IPS-18c (cell line): ENCODE measurements at regions not wholly inside any gene's neighbourhood (a gene's known extent, or its start where the extent isn't known, plus 50 kb on each side); places are given as distances from the start of the nearest gene placed in this dataset.
"Not testable (repeated sequence)": the region's sequence is repeated elsewhere in the genome, so short reads cannot be mapped to it uniquely, and the experiment has no call there.

Experiments
- H3K4me3 ChIP-seq: 2 replicates; pipeline ENCODE4 v1.7.0; 2013; ENCODE audit warnings: low read depth, mild to moderate bottlenecking, low read length, moderate library complexity; ENCODE audit not compliant: insufficient read depth
- H3K9me3 ChIP-seq: one replicate; pipeline ENCODE4 v1.6.1; 2013; ENCODE audit warnings: mild to moderate bottlenecking, low read length, moderate library complexity; ENCODE audit not compliant: control insufficient read depth, insufficient read depth

GRCh38 chr1:29409616-29410015 is 173.3 kb downstream of the PTPRU start:
- Histone ChIP-seq H3K4me3 (no peak overlapping the region), H3K9me3 (no peaks in the 10 kb centered on the region)

GRCh38 chr1:29408831-29409605 is 172.7 kb downstream of the PTPRU start:
- H3K9me3 ChIP-seq, result no peaks in the 10 kb centered on the region

DNA sequence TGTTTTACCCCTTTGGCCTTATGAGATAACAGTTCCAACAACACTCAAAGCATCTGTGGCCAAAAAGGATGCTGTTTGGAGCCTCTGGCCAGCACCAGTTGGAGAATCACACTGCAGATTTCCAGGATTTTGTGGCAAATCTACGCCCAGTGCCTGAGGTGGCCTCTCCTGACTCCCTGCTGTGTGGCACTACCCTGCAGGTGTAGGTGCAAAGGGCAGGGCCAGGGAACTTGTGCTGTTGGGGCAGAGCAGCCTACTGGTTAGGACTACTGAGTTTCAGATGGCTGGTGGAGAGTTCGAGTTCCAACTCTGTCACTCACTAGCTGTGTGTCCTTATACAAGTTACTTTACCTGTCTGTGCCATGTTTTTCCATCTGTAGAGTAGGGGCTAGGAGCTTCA is 170.5 kb downstream of the PTPRU start:
- Histone ChIP-seq H3K4me3 (no peak overlapping the region), H3K9me3 (no peaks in the 10 kb centered on the region)

More at GRCh38 chr1:29408831-29409605, 172.7 kb downstream of the PTPRU start:
- no peak overlapping the region for H3K4me3 ChIP-seq

- H3K4me3 ChIP-seq, H3K9me3 ChIP-seq: not testable (repeated sequence)
Observed at GRCh38 chr1:29400203-29400602, 163.9 kb downstream of the PTPRU start.

GRCh38 chr1:29399465-29399864 is 163.1 kb downstream of the PTPRU start:
- H3K4me3 ChIP-seq, result no peak overlapping the region
- no peaks in the 10 kb centered on the region for H3K9me3 ChIP-seq

- H3K4me3 ChIP-seq, result no peak overlapping the region
- H3K9me3 ChIP-seq, result no peaks in the 10 kb centered on the region
Observed at GRCh38 chr1:29398431-29398830, 162.1 kb downstream of the PTPRU start.

- no peak overlapping the region for H3K4me3 ChIP-seq
- no peaks in the 10 kb centered on the region for H3K9me3 ChIP-seq
Observed at GRCh38 chr1:29397981-29398380, 161.7 kb downstream of the PTPRU start.

DNA sequence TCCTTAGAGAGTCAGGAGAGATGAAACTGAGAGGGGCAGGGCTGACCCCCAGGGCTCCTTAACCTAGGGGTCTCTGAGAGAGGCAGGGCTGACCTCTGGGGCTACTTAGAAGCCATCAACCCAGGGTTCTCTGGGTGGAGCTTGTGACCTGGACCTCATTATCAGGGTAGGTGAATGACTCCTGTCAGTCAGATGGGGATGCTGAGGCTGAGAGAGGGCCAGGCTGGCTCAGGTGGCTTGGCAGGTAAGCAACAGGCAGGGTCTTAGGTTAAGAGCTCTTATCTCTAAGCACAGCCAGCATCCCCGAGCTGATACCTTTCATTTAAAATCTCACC is 160.9 kb downstream of the PTPRU start:
- no peak overlapping the region for H3K4me3 ChIP-seq
- H3K9me3 ChIP-seq, result no peaks in the 10 kb centered on the region

- no peak overlapping the region for H3K4me3 ChIP-seq
- H3K9me3 ChIP-seq, result no peaks in the 10 kb centered on the region
Observed at GRCh38 chr1:29396438-29397255, 160.3 kb downstream of the PTPRU start.

- Histone ChIP-seq H3K9me3 (no peaks in the 10 kb centered on the region), H3K4me3 (no peak overlapping the region)
Observed at GRCh38 chr1:29395736-29396437, 159.6 kb downstream of the PTPRU start.

GRCh38 chr1:29394521-29395225 is 158.4 kb downstream of the PTPRU start:
- H3K4me3 ChIP-seq, result no peak overlapping the region
- no peaks in the 10 kb centered on the region for H3K9me3 ChIP-seq

GRCh38 chr1:29393451-29393826 is 157.1 kb downstream of the PTPRU start:
- Histone ChIP-seq H3K4me3 (no peak overlapping the region), H3K9me3 (no peaks in the 10 kb centered on the region)

GRCh38 chr1:29392486-29393450 is 156.4 kb downstream of the PTPRU start:
- no peaks in the 10 kb centered on the region for H3K9me3 ChIP-seq
- H3K4me3 ChIP-seq, result no peak overlapping the region

DNA sequence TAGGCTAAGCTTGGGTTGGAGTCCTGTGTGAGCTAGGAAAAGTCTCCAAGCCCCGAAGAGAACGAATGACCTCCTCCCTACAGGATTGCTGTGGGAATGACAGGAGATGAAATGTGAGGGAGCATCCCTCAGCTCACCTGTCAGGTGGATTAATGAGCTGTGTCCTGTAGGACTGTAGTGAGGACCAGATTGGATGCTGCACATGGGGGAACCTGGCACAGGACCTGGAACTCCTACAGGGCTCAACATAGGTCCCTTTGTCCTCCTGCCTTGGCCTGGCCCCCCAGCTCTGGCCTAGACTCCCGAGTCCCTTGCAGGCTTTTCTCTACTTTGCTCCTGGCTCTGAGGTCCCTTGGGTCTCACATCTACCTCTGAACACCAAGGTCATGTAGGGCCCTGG is 155.7 kb downstream of the PTPRU start:
- H3K9me3 ChIP-seq, result no peaks in the 10 kb centered on the region
- H3K4me3 ChIP-seq, result no peak overlapping the region

DNA sequence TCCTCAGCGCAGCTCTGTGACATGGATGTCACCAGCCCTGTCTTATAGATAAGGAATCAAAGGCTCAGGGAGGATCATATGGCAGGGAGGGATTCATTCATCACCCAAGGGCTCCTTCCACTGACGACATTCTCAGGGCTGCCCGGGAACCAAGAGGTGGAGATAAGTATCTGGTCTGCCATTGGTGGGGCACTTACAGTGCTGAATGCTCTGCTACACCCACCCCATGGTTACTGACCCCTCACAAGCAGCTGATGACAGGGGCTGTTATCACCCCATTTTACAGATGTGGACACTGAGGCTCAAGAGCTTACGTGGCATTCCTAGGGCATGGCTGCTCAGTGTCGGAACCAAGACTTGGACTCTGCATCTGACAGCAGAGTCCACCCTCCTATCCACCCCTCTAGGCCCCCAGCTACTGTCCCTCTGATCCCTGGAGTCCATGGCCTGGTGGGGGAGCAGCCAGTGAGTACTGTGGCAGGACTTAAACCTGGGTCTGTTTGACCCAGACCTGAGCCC is 155.1 kb downstream of the PTPRU start:
- Histone ChIP-seq H3K4me3 (no peak overlapping the region), H3K9me3 (no peaks in the 10 kb centered on the region)
